ENCODE measurements at regions not wholly inside any gene's neighbourhood (a gene's known extent, or its start where the extent isn't known, plus 50 kb on each side); places are given as distances from the start of the nearest gene placed in this dataset.
"Not testable (repeated sequence)": the region's sequence is repeated elsewhere in the genome, so short reads cannot be mapped to it uniquely, and the experiment has no call there.

GRCh38 chr18:14250084-14250677, 117.9 kb upstream of the ZNF519 start:
- H3K36me3 ChIP-seq (ENCODE audit: insufficient read depth, low read length); H3K9me3 ChIP-seq (ENCODE audit: control insufficient read depth, insufficient read depth, low read length); H3K9ac ChIP-seq (ENCODE audit: low read depth, low read length); H3K4me1 ChIP-seq (ENCODE audit: insufficient read depth, low read length): not testable (repeated sequence)

DNA sequence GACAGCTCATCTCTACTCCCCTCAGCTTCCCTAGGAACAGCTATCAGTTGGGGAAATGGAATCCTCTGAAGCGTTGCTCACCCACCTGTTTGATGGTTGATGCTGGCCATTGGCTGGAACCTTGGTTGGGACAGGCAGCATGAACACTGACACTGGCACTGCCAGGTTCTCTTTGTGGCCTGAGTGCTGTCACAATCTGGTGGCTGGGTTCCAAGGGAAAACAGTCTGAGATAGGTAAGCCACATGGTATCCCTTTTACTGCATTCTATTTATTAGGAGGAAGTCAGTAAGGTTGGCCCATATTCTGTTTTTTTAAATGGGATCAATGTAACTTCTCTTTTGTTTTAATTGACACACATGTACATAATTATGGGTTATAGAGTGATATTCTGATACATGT, 107.0 kb upstream of the ZNF519 start:
- not testable (repeated sequence) for H3K9ac ChIP-seq (ENCODE audit: low read depth, low read length); H3K4me1 ChIP-seq (ENCODE audit: insufficient read depth, low read length); H3K36me3 ChIP-seq (ENCODE audit: insufficient read depth, low read length); H3K9me3 ChIP-seq (ENCODE audit: control insufficient read depth, insufficient read depth, low read length)

GRCh38 chr18:14236356-14237048, 104.3 kb upstream of the ZNF519 start:
- H3K9me3 ChIP-seq (ENCODE audit: control insufficient read depth, insufficient read depth, low read length); H3K4me1 ChIP-seq (ENCODE audit: insufficient read depth, low read length); H3K36me3 ChIP-seq (ENCODE audit: insufficient read depth, low read length); H3K9ac ChIP-seq (ENCODE audit: low read depth, low read length): not testable (repeated sequence)

GRCh38 chr18:14225286-14225679, 93.0 kb upstream of the ZNF519 start:
- H3K36me3 ChIP-seq (ENCODE audit: insufficient read depth, low read length); H3K9ac ChIP-seq (ENCODE audit: low read depth, low read length); H3K4me1 ChIP-seq (ENCODE audit: insufficient read depth, low read length); H3K9me3 ChIP-seq (ENCODE audit: control insufficient read depth, insufficient read depth, low read length): not testable (repeated sequence)

GRCh38 chr18:14224551-14225285, 92.5 kb upstream of the ZNF519 start:
- not testable (repeated sequence) for H3K9me3 ChIP-seq (ENCODE audit: control insufficient read depth, insufficient read depth, low read length); H3K9ac ChIP-seq (ENCODE audit: low read depth, low read length); H3K36me3 ChIP-seq (ENCODE audit: insufficient read depth, low read length); H3K4me1 ChIP-seq (ENCODE audit: insufficient read depth, low read length)

DNA sequence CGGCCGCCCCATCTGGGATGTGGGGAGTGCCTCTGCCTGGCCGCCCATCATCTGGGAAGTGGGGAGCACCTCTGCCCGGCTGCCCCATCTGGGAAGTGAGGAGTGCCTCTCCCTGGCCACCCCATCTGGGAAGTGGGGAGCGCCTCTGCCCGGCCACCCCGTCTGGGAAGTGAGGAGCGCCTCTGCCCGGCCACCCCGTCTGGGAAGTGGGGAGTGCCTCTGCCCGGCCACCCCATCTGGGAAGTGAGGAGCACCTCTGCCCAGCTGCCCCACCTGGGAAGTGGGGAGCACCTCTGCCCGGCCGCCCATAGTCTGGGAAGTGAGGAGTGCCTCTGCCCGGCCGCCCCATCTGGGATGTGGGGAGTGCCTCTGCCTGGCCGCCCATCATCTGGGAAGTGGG, 91.7 kb upstream of the ZNF519 start:
- not testable (repeated sequence) for H3K36me3 ChIP-seq (ENCODE audit: insufficient read depth, low read length); H3K4me1 ChIP-seq (ENCODE audit: insufficient read depth, low read length); H3K9ac ChIP-seq (ENCODE audit: low read depth, low read length); H3K9me3 ChIP-seq (ENCODE audit: control insufficient read depth, insufficient read depth, low read length)

GRCh38 chr18:14223231-14223822, 91.1 kb upstream of the ZNF519 start:
- not testable (repeated sequence) for H3K36me3 ChIP-seq (ENCODE audit: insufficient read depth, low read length); H3K4me1 ChIP-seq (ENCODE audit: insufficient read depth, low read length); H3K9ac ChIP-seq (ENCODE audit: low read depth, low read length); H3K9me3 ChIP-seq (ENCODE audit: control insufficient read depth, insufficient read depth, low read length)

- H3K9me3 ChIP-seq (ENCODE audit: control insufficient read depth, insufficient read depth, low read length); H3K4me1 ChIP-seq (ENCODE audit: insufficient read depth, low read length); H3K36me3 ChIP-seq (ENCODE audit: insufficient read depth, low read length); H3K9ac ChIP-seq (ENCODE audit: low read depth, low read length): not testable (repeated sequence)
Observed at GRCh38 chr18:14222354-14223221, 90.4 kb upstream of the ZNF519 start.

- no peaks in the 10 kb centered on the region for H3K36me3 ChIP-seq (ENCODE audit: insufficient read depth, low read length)
- no peak overlapping the region for H3K9ac ChIP-seq (ENCODE audit: low read depth, low read length)
- H3K9me3 ChIP-seq (ENCODE audit: control insufficient read depth, insufficient read depth, low read length) = no peaks in the 10 kb centered on the region
- no peaks in the 10 kb centered on the region for H3K4me1 ChIP-seq (ENCODE audit: insufficient read depth, low read length)
Observed at GRCh38 chr18:14221689-14222088, 89.5 kb upstream of the ZNF519 start.

DNA sequence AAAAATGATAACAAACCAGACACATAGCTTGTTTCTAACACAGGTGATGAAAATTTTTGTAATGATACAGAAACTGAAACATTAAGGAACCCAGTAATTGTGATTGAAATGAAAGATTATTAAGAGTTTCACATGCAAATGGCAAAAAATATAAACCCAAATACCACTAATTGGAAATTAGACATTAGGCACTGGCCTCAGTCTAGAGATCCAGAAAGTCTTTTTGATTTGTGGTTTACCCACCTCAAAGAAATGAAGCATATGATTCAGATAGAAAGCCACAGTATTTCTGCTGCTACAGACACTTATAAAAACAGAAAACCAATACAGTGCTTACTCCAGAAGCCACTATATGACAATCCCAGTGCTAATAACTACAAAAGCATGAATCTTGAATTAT, 83.7 kb upstream of the ZNF519 start:
- not testable (repeated sequence) for H3K4me1 ChIP-seq (ENCODE audit: insufficient read depth, low read length); H3K9ac ChIP-seq (ENCODE audit: low read depth, low read length); H3K9me3 ChIP-seq (ENCODE audit: control insufficient read depth, insufficient read depth, low read length)

GRCh38 chr18:14203424-14203823, 71.2 kb upstream of the ZNF519 start:
- H3K9me3 ChIP-seq (ENCODE audit: control insufficient read depth, insufficient read depth, low read length); H3K4me1 ChIP-seq (ENCODE audit: insufficient read depth, low read length); H3K9ac ChIP-seq (ENCODE audit: low read depth, low read length); H3K36me3 ChIP-seq (ENCODE audit: insufficient read depth, low read length): not testable (repeated sequence)

More for the DNA sequence above, 83.7 kb upstream of the ZNF519 start:
- not testable (repeated sequence) for H3K36me3 ChIP-seq (ENCODE audit: insufficient read depth, low read length)

DNA sequence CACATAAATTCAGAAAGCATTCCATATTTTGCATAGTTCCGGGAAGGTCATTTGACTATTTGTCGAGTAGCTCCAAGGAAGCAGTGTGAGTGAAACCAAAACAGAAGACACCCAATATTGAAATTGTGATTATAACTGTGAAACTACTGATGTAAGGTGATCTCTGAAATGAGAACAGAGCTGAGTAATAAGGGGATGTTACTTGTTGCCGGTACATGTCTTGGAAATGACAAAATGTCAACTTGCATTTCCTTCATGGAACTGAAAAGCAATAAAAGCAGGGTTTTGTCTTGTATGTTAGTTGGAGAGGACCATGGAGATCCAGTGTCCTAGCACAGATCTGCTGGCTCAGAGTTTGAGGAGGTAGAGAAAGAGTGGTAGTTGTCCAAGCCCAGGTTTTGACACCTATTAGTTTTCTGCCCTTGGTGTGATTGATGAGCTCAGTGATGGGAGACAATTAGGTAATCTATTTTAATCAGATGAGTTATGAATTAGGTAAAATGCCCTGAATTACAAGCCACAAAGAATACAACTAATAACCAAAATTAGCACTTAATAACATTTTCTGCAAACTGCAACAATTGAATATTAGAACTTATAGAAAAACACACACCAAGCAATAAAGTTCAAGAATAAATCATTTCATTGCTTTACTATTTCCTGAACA, 58.7 kb upstream of the ZNF519 start:
- H3K9ac ChIP-seq (ENCODE audit: low read depth, low read length); H3K36me3 ChIP-seq (ENCODE audit: insufficient read depth, low read length); H3K9me3 ChIP-seq (ENCODE audit: control insufficient read depth, insufficient read depth, low read length); H3K4me1 ChIP-seq (ENCODE audit: insufficient read depth, low read length): not testable (repeated sequence)

DNA sequence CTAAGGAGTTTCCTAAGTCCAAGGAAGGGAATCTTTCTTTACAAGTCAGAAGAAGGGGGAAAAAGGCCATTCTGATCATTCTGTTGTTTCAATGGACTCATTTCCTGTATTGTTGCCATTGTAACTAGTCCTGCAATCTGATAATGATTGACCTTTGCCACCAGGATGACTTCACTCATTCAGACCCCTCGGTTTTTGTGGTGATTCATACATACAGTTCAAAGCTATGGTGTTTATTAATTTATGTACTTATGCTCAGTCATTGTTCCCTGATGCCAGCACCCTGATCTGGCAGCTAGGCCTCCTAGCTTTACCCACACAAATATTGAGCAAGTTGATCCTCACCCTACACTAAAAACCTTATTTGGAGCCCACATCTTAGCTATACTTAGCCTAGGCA, 57.6 kb upstream of the ZNF519 start:
- no peaks in the 10 kb centered on the region for H3K9me3 ChIP-seq (ENCODE audit: control insufficient read depth, insufficient read depth, low read length)
- H3K36me3 ChIP-seq (ENCODE audit: insufficient read depth, low read length) = no peaks in the 10 kb centered on the region
- no peak overlapping the region for H3K9ac ChIP-seq (ENCODE audit: low read depth, low read length)
- H3K4me1 ChIP-seq (ENCODE audit: insufficient read depth, low read length) = no peaks in the 10 kb centered on the region

Measured in ES-I3 (cell line).